KMS-11 (cell line): ENCODE measurements at regions not wholly inside any gene's neighbourhood (a gene's known extent, or its start where the extent isn't known, plus 50 kb on each side); places are given as distances from the start of the nearest gene placed in this dataset.

ENCODE experiments used
- H2AFZ ChIP-seq: fragments of 200-600 bp; sonication (generic); 2 replicates; pipeline ENCODE4 v1.6.1; 2016; ENCODE audit warnings: antibody characterized with exemption, mixed run types, low read depth
- H3K27ac ChIP-seq: fragments of 200-600 bp; sonication (generic); 2 replicates; pipeline ENCODE4 v1.6.1; 2016; ENCODE audit warnings: mild to moderate bottlenecking, mixed run types
- H3K27me3 ChIP-seq: fragments of 200-600 bp; sonication (generic); 2 replicates; pipeline ENCODE4 v1.6.1; 2017; ENCODE audit warnings: mild to moderate bottlenecking, low read depth, mixed run types, moderate library complexity; ENCODE audit not compliant: insufficient read depth
- H3K36me3 ChIP-seq: fragments of 200-600 bp; sonication (generic); 2 replicates; pipeline ENCODE4 v1.6.1; 2017; ENCODE audit warnings: mild to moderate bottlenecking, mixed run types; ENCODE audit not compliant: insufficient read depth
- H3K4me1 ChIP-seq: fragments of 200-600 bp; sonication (generic); 2 replicates; pipeline ENCODE4 v1.6.1; 2016; ENCODE audit warnings: mild to moderate bottlenecking, low read depth, mixed run types; ENCODE audit not compliant: poor library complexity, severe bottlenecking
- H3K4me2 ChIP-seq: fragments of 200-600 bp; sonication (generic); 2 replicates; pipeline ENCODE4 v1.7.0; 2016; ENCODE audit warnings: mild to moderate bottlenecking, mixed run types
- H3K4me3 ChIP-seq: fragments of 200-600 bp; sonication (generic); IDR thresholded peaks from 2 replicates; pipeline ENCODE4 v1.6.1; 2017; ENCODE audit warnings: low read depth, low read length, mixed read lengths; ENCODE audit not compliant: insufficient read depth
- H3K79me2 ChIP-seq: fragments of 200-600 bp; sonication (generic); 2 replicates; pipeline ENCODE4 v1.6.1; 2016; ENCODE audit warnings: low read depth, mixed run types; ENCODE audit not compliant: insufficient read depth
- H3K9ac ChIP-seq: fragments of 200-600 bp; sonication (generic); 2 replicates; pipeline ENCODE4 v1.6.1; 2016; ENCODE audit warnings: mild to moderate bottlenecking, mixed run types
- H4K20me1 ChIP-seq: fragments of 200-600 bp; sonication (generic); 2 replicates; pipeline ENCODE4 v1.6.1; 2016; ENCODE audit warnings: mild to moderate bottlenecking, mixed run types; ENCODE audit not compliant: insufficient read depth
- TF ChIP-seq, protein P1 (sequence below): fragments of 200-600 bp; sonication (generic); conservative IDR thresholded peaks from 2 replicates; pipeline ENCODE4 v1.6.1; 2017; ENCODE audit warnings: low read depth, mild to moderate bottlenecking, antibody characterized with exemption, low read length, moderate library complexity, mixed read lengths

DNA sequence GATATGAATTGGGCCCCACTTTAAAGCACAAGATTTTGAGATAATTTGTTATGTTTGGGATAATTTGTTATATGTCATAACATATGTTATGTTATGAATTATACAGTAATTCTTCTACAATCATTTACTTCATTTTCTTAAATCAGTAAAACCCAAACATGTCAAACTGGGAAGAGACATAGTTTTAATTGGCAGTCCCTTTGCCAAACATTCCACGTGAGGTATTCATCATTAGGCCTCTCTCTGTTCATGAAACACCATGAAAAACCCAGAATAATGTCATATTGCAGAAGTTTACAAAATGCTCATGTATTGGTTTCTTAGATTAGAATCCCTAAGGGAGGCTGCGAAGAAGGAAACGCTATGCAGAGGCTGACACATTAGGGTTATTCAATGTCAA is 89.4 kb upstream of the PDE10A start:
- no peaks in the 10 kb centered on the region for H3K4me1 ChIP-seq
- no peak overlapping the region for H3K9ac ChIP-seq
- H3K4me2 ChIP-seq, result no peak overlapping the region
- no peaks in the 10 kb centered on the region for H3K79me2 ChIP-seq
- no peaks in the 10 kb centered on the region for H3K36me3 ChIP-seq
- H3K27me3 ChIP-seq, result no peaks in the 10 kb centered on the region
- no peak overlapping the region for H2AFZ ChIP-seq
- TF ChIP-seq, protein P1, sequence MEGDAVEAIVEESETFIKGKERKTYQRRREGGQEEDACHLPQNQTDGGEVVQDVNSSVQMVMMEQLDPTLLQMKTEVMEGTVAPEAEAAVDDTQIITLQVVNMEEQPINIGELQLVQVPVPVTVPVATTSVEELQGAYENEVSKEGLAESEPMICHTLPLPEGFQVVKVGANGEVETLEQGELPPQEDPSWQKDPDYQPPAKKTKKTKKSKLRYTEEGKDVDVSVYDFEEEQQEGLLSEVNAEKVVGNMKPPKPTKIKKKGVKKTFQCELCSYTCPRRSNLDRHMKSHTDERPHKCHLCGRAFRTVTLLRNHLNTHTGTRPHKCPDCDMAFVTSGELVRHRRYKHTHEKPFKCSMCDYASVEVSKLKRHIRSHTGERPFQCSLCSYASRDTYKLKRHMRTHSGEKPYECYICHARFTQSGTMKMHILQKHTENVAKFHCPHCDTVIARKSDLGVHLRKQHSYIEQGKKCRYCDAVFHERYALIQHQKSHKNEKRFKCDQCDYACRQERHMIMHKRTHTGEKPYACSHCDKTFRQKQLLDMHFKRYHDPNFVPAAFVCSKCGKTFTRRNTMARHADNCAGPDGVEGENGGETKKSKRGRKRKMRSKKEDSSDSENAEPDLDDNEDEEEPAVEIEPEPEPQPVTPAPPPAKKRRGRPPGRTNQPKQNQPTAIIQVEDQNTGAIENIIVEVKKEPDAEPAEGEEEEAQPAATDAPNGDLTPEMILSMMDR, result no peak
- no peak overlapping the region for H3K27ac ChIP-seq
- H4K20me1 ChIP-seq, result no peaks in the 10 kb centered on the region
- H3K4me3 ChIP-seq, result no peak overlapping the region

DNA sequence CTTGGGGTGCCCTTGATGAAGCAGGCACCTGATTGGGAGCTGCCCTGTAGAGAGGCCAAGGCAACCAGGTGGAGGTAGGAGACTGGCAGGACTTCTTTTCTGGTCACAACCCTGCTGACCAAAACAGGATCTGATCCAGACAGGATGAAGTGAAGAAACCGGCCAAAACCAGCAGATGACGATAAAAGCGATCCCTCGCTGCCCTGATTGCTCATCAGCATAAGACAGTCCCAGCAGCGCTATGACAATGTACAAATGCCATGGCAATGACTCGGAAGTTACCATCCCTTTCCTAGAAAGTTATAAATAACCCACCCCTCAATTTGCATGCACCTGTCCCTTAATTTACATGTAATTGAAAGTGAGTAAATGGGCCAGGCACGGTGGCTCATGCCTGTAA is 88.4 kb upstream of the PDE10A start:
- no peaks in the 10 kb centered on the region for H3K27me3 ChIP-seq
- H4K20me1 ChIP-seq, result no peaks in the 10 kb centered on the region
- TF ChIP-seq, protein P1, result no peak
- H3K9ac ChIP-seq, result no peak overlapping the region
- no peaks in the 10 kb centered on the region for H3K36me3 ChIP-seq
- H3K4me2 ChIP-seq, result no peak overlapping the region
- no peaks in the 10 kb centered on the region for H3K4me1 ChIP-seq
- no peak overlapping the region for H2AFZ ChIP-seq
- no peak overlapping the region for H3K27ac ChIP-seq
- H3K4me3 ChIP-seq, result no peak overlapping the region
- H3K79me2 ChIP-seq, result no peaks in the 10 kb centered on the region

DNA sequence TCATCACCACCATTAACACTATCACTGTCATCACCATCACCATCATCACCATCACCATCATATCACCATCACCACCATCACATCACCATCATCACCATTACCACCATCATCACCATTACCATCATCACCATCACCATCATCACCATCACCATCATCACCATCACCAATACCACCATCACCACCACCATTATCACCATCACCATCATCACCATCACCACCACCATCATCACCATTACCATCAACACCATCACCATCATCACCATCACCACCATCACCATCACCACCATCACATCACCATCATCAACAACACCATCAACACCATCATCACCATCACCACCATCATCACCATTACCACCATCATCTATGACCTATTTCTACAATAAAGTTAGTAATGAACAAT is 86.1 kb upstream of the PDE10A start:
- H3K4me2 ChIP-seq, result no peak overlapping the region
- H3K4me1 ChIP-seq, result no peaks in the 10 kb centered on the region
- H3K36me3 ChIP-seq, result no peaks in the 10 kb centered on the region
- H4K20me1 ChIP-seq, result no peaks in the 10 kb centered on the region
- H3K27me3 ChIP-seq, result no peaks in the 10 kb centered on the region
- H3K4me3 ChIP-seq, result no peak overlapping the region
- no peaks in the 10 kb centered on the region for H3K79me2 ChIP-seq
- no peak overlapping the region for H2AFZ ChIP-seq
- TF ChIP-seq, protein P1, result no peak
- no peak overlapping the region for H3K27ac ChIP-seq
- H3K9ac ChIP-seq, result no peak overlapping the region

DNA sequence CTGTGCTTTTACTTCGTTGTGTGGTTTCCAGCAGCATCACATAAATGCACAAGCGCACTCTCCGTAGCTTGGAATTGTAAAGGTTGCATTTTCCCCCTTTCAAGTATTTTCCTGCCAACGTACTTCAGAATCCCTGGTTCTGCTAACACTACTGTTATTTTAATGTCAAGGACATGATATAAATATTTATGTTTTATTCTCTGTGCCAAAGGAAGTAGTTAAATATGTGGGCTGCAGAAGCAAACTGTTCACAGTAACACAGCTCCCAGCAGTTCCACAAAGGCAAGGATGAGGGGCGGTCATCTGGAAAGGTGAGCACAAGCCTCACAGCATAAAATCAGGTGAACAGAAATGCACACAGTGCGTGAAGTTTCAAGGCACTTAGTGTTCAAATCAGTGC is 85.3 kb upstream of the PDE10A start:
- Histone ChIP-seq H3K9ac (no peak overlapping the region), H3K36me3 (no peaks in the 10 kb centered on the region), H3K27ac (no peak overlapping the region), H2AFZ (no peak overlapping the region), H3K79me2 (no peaks in the 10 kb centered on the region), H3K27me3 (no peaks in the 10 kb centered on the region), H3K4me1 (no peaks in the 10 kb centered on the region), H3K4me2 (no peak overlapping the region), H4K20me1 (no peaks in the 10 kb centered on the region), H3K4me3 (no peak overlapping the region)
- TF ChIP-seq, protein P1, result no peak

DNA sequence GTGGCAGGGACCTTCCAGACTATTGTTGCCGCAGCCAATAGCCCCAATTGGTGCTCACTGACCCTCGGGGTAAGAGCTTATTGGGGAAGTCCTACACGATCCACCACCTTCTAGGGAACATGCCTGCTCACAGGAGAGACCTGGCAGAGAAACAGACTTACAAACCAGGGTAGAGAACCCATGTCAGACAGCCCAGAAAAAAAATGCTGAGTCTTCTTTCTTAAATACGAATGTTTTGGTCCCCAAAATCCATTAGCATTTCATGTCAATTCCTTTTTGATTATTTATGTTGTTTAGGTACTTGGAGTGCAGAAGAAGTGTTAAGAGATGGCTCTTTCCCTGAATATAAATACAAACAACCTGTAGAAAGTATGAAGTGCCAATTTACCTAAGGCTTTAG is 84.9 kb upstream of the PDE10A start:
- no peaks in the 10 kb centered on the region for H4K20me1 ChIP-seq
- no peak overlapping the region for H2AFZ ChIP-seq
- H3K27ac ChIP-seq, result no peak overlapping the region
- H3K4me2 ChIP-seq, result no peak overlapping the region
- H3K27me3 ChIP-seq, result no peaks in the 10 kb centered on the region
- no peak overlapping the region for H3K4me3 ChIP-seq
- no peak overlapping the region for H3K9ac ChIP-seq
- H3K79me2 ChIP-seq, result no peaks in the 10 kb centered on the region
- H3K36me3 ChIP-seq, result no peaks in the 10 kb centered on the region
- TF ChIP-seq, protein P1, result no peak
- no peaks in the 10 kb centered on the region for H3K4me1 ChIP-seq
